HUES6 (cell line): ENCODE measurements at regions not wholly inside any gene's neighbourhood (a gene's known extent, or its start where the extent isn't known, plus 50 kb on each side); places are given as distances from the start of the nearest gene placed in this dataset.
"Not testable (repeated sequence)": the region's sequence is repeated elsewhere in the genome, so short reads cannot be mapped to it uniquely, and the experiment has no call there.

Experiments used
- H3K27ac ChIP-seq: 2 replicates; pipeline ENCODE4 v1.7.0; 2013; ENCODE audit warnings: low read depth, mild to moderate bottlenecking, low read length, inconsistent platforms
- H3K27me3 ChIP-seq: 2 replicates; pipeline ENCODE4 v1.6.1; 2013; ENCODE audit warnings: low read length; ENCODE audit not compliant: control insufficient read depth, insufficient read depth
- H3K36me3 ChIP-seq: 2 replicates; pipeline ENCODE4 v1.6.1; 2013; ENCODE audit warnings: low read length; ENCODE audit not compliant: control insufficient read depth, insufficient read depth
- H3K4me1 ChIP-seq: 2 replicates; pipeline ENCODE4 v1.6.1; 2013; ENCODE audit warnings: low read length; ENCODE audit not compliant: control insufficient read depth, insufficient read depth
- H3K4me3 ChIP-seq: 2 replicates; pipeline ENCODE4 v1.5.1; 2013; ENCODE audit warnings: low read depth, low read length
- H3K9ac ChIP-seq: one replicate; pipeline ENCODE4 v1.6.1; 2013; ENCODE audit warnings: mild to moderate bottlenecking, low read length
- H3K9me3 ChIP-seq: 2 replicates; pipeline ENCODE4 v1.6.1; 2013; ENCODE audit warnings: low read depth, low read length; ENCODE audit not compliant: control insufficient read depth, insufficient read depth

- H3K27ac ChIP-seq, result no peak overlapping the region
Observed at GRCh38 chr7:45420843-45421495, 153.2 kb upstream of the ADCY1 start.

GRCh38 chr7:45421806-45422205 lies 152.4 kb upstream of the ADCY1 start:
- no peak overlapping the region for H3K9ac ChIP-seq
- H3K4me3 ChIP-seq, result no peak overlapping the region
- no peak overlapping the region for H3K27ac ChIP-seq
- H3K36me3 ChIP-seq, result no peaks in the 10 kb centered on the region
- no peaks in the 10 kb centered on the region for H3K4me1 ChIP-seq
- no peaks in the 10 kb centered on the region for H3K27me3 ChIP-seq
- no peaks in the 10 kb centered on the region for H3K9me3 ChIP-seq

More at GRCh38 chr7:45420843-45421495, 153.2 kb upstream of the ADCY1 start:
- Histone ChIP-seq H3K9ac (no peak overlapping the region), H3K4me3 (no peak overlapping the region), H3K36me3 (no peaks in the 10 kb centered on the region), H3K9me3 (no peaks in the 10 kb centered on the region), H3K27me3 (no peaks in the 10 kb centered on the region), H3K4me1 (no peaks in the 10 kb centered on the region)

- H3K27ac ChIP-seq, result no peak overlapping the region
- no peak overlapping the region for H3K9ac ChIP-seq
- no peak overlapping the region for H3K4me3 ChIP-seq
- peaks cover 5% of the 10 kb centered on the region; the same call in 1 of the 2 replicates for H3K27me3 ChIP-seq
- no peaks in the 10 kb centered on the region for H3K36me3 ChIP-seq
- H3K9me3 ChIP-seq, result no peaks in the 10 kb centered on the region
- no peaks in the 10 kb centered on the region for H3K4me1 ChIP-seq
Observed at GRCh38 chr7:45430397-45430796, 143.8 kb upstream of the ADCY1 start.

DNA sequence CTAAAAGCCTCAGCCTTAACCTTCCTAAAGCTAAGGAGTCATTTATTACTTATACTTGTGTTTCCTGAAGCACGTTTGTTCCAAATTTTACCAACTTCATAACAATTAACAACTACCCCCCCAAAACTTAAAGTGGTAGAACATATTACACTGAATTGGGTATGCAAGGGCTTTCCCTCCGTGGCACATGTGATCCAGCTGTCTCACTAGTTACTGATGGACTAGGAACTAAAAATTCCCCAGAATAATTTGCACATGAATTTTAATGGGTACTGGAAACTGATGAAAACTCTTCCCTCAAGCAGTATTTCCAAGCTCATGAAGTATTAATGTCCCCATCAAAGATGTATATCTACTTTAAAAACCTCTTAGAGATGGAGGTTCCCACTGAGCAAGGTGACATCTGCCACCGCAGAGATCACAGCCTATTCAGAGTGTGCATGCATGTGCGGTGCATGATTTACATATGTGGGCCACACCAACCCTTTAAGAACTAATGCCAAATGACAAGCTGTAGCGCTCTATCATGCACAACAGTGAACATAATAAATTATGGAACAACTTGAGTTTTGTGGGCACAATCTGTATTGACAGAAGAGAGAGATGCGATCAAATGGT lies 139.9 kb upstream of the ADCY1 start:
- Histone ChIP-seq H3K27ac (no peak overlapping the region), H3K9ac (no peak overlapping the region), H3K9me3 (no peaks in the 10 kb centered on the region), H3K4me3 (no peak overlapping the region), H3K27me3 (peaks cover 5% of the 10 kb centered on the region; the same call in 1 of the 2 replicates), H3K4me1 (no peaks in the 10 kb centered on the region), H3K36me3 (no peaks in the 10 kb centered on the region)

- Histone ChIP-seq H3K4me3 (no peak overlapping the region), H3K9ac (no peak overlapping the region), H3K9me3 (no peaks in the 10 kb centered on the region)
Observed at GRCh38 chr7:45435131-45435530, 139.0 kb upstream of the ADCY1 start.

GRCh38 chr7:45435846-45436245 lies 138.3 kb upstream of the ADCY1 start:
- no peaks in the 10 kb centered on the region for H3K9me3 ChIP-seq
- H3K4me3 ChIP-seq, result no peak overlapping the region
- no peaks in the 10 kb centered on the region for H3K4me1 ChIP-seq
- no peak overlapping the region for H3K9ac ChIP-seq
- no peak overlapping the region for H3K27ac ChIP-seq
- no peaks in the 10 kb centered on the region for H3K36me3 ChIP-seq
- H3K27me3 ChIP-seq, result peaks cover 5% of the 10 kb centered on the region; the same call in 1 of the 2 replicates

More at GRCh38 chr7:45435131-45435530, 139.0 kb upstream of the ADCY1 start:
- no peaks in the 10 kb centered on the region for H3K36me3 ChIP-seq
- no peak overlapping the region for H3K27ac ChIP-seq
- peaks cover 5% of the 10 kb centered on the region; the same call in 1 of the 2 replicates for H3K27me3 ChIP-seq
- no peaks in the 10 kb centered on the region for H3K4me1 ChIP-seq

GRCh38 chr7:45440776-45441175 lies 133.4 kb upstream of the ADCY1 start:
- not testable (repeated sequence) for H3K27me3 ChIP-seq, H3K36me3 ChIP-seq, H3K9ac ChIP-seq, H3K9me3 ChIP-seq, H3K27ac ChIP-seq, H3K4me1 ChIP-seq, H3K4me3 ChIP-seq

DNA sequence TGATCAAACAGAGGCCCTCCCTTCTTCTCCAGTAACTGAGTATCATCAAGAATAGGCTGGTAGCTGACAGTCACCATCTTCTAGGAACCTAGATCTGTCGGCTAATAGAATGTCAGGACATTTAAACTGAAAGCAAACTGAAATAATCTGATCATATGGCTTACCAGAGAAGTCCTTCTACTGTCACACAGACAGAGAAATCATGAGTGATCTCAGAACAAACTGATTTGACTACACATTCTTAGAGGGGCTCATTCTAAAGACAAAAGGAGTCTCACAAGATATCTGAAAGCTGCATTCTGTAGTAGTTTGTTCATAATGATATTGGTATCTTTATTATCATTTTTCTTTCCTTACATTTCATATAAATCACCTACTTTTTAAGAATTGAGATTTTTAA lies 130.9 kb upstream of the ADCY1 start:
- H3K9ac ChIP-seq, result no peak overlapping the region
- H3K4me3 ChIP-seq, result no peak overlapping the region
- no peaks in the 10 kb centered on the region for H3K36me3 ChIP-seq
- no peaks in the 10 kb centered on the region for H3K4me1 ChIP-seq
- H3K27me3 ChIP-seq, result no peaks in the 10 kb centered on the region
- H3K27ac ChIP-seq, result no peak overlapping the region
- H3K9me3 ChIP-seq, result no peaks in the 10 kb centered on the region

GRCh38 chr7:45446195-45446944 lies 127.8 kb upstream of the ADCY1 start:
- Histone ChIP-seq H3K4me1 (no peaks in the 10 kb centered on the region), H3K9ac (no peak overlapping the region), H3K36me3 (no peaks in the 10 kb centered on the region), H3K9me3 (no peaks in the 10 kb centered on the region), H3K27me3 (no peaks in the 10 kb centered on the region), H3K4me3 (no peak overlapping the region), H3K27ac (no peak overlapping the region)

DNA sequence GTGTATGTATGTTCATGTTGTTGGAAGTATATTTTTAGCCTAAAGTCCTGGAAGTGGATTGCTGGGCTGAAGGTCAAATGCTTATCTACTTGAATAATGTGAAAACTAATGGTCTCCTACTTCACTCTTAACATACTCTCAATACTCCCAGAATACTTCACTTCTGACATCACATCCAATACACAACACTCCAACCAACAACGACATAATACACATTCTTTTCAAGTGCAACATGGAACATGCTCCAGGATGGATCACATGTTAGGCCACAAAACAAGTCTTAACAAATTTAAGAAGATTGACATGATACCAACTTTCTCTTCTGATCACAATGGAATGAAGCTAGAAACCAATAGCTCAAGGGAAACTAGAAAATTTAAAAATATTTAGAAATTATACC lies 126.9 kb upstream of the ADCY1 start:
- Histone ChIP-seq H3K27me3 (no peaks in the 10 kb centered on the region), H3K4me1 (no peaks in the 10 kb centered on the region)

GRCh38 chr7:45450571-45451204 lies 123.5 kb upstream of the ADCY1 start:
- Histone ChIP-seq H3K36me3 (no peaks in the 10 kb centered on the region), H3K4me1 (no peaks in the 10 kb centered on the region), H3K27me3 (no peaks in the 10 kb centered on the region), H3K4me3 (no peak overlapping the region), H3K27ac (no peak overlapping the region), H3K9ac (no peak overlapping the region), H3K9me3 (no peaks in the 10 kb centered on the region)

More for the DNA sequence above, 126.9 kb upstream of the ADCY1 start:
- Histone ChIP-seq H3K27ac (no peak overlapping the region), H3K9me3 (no peaks in the 10 kb centered on the region), H3K9ac (no peak overlapping the region), H3K36me3 (no peaks in the 10 kb centered on the region), H3K4me3 (no peak overlapping the region)
